ENCODE measurements at regions not wholly inside any gene's neighbourhood (a gene's known extent, or its start where the extent isn't known, plus 50 kb on each side); places are given as distances from the start of the nearest gene placed in this dataset.

DNA sequence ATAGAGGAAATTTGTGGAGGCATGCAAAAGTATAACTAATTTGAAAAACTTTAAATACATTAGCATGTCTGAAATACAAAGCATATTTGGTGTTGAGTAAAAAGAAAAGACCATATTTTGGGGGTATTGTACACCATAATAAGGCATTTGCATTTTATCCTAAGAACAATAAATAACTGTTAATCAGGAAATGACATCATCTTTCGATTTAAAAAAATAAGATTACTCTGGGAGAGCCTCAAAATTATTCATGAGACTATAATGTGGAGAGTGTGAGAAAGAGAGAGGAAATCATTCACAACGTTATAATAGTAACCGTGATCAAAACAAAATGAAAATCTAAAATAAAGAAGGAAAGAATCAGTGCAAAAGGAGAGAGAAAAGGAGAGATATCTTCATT is 712.3 kb upstream of the POT1 start:
- TF ChIP-seq, protein P1, sequence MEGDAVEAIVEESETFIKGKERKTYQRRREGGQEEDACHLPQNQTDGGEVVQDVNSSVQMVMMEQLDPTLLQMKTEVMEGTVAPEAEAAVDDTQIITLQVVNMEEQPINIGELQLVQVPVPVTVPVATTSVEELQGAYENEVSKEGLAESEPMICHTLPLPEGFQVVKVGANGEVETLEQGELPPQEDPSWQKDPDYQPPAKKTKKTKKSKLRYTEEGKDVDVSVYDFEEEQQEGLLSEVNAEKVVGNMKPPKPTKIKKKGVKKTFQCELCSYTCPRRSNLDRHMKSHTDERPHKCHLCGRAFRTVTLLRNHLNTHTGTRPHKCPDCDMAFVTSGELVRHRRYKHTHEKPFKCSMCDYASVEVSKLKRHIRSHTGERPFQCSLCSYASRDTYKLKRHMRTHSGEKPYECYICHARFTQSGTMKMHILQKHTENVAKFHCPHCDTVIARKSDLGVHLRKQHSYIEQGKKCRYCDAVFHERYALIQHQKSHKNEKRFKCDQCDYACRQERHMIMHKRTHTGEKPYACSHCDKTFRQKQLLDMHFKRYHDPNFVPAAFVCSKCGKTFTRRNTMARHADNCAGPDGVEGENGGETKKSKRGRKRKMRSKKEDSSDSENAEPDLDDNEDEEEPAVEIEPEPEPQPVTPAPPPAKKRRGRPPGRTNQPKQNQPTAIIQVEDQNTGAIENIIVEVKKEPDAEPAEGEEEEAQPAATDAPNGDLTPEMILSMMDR (IDR thresholded peaks at IDR 0.05; ENCODE audit: extremely low read depth, insufficient read depth, missing control alignments): no peak
- in situ Hi-C loops (cut with MboI; ENCODE audit: low pct_unique_long_range_greater_than_20kb, low sequenced_read_pairs, unreplicated experiment): no loop called here

DNA sequence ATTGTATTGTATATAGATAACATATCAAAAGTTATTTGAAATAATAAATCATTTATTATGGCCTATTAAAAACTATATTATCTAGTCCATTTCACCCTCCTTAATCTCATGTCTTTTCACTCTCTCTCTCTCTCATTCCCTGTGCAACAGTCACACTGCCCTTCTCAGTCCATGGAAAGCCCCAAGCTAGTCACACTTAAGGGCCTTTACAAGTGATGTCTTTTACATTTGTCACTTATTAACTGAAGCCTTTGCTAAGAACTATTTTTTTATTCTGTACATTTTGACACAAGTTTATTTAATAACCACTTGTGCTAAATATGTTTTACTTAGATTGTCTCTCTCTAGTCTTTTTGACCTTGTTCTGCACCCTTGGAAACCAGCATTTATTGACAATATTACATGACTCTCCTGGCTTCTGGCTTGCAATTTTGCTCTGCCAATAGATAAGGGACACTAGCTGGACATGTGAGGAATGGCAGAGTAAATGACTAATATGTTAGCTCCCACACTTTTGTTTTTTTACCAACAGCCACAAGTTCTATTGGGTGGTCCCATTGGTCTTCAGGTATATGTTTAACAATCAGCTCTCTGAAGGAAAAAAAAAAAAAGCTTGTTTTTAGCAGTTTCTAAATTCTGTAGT is 706.8 kb upstream of the POT1 start:
- no peak for DNase-seq (ENCODE audit: low spot score)
- TF ChIP-seq, protein P1 (IDR thresholded peaks at IDR 0.05; ENCODE audit: extremely low read depth, insufficient read depth, missing control alignments): no peak
- in situ Hi-C loops (cut with MboI; ENCODE audit: low pct_unique_long_range_greater_than_20kb, low sequenced_read_pairs, unreplicated experiment): no loop called here

More for the DNA sequence above, 712.3 kb upstream of the POT1 start:
- DNase-seq (ENCODE audit: low spot score): no peak

DNA sequence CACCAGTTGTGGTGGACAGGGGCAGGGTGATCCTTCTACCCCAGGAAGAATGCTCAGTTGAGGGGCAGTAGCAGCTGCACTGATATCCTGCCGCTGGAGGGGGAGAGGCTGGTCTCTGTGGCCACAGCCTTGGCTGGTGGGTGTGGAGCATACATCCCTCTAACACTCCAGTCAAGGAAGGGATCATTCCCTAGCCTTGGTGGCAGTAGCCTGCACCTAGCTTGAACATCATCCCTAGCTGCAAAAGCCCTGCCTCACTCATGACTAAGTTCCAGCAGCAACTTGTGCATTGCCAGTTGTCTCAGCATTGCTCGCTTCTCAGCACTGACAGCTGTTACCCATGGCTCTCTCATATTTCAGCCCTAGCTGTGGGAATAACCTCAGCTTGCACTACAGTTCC is 688.9 kb upstream of the POT1 start:
- TF ChIP-seq, protein P1 (IDR thresholded peaks at IDR 0.05; ENCODE audit: extremely low read depth, insufficient read depth, missing control alignments): no peak
- no peak for DNase-seq (ENCODE audit: low spot score)
- in situ Hi-C loops (cut with MboI; ENCODE audit: low pct_unique_long_range_greater_than_20kb, low sequenced_read_pairs, unreplicated experiment): no loop called here

DNA sequence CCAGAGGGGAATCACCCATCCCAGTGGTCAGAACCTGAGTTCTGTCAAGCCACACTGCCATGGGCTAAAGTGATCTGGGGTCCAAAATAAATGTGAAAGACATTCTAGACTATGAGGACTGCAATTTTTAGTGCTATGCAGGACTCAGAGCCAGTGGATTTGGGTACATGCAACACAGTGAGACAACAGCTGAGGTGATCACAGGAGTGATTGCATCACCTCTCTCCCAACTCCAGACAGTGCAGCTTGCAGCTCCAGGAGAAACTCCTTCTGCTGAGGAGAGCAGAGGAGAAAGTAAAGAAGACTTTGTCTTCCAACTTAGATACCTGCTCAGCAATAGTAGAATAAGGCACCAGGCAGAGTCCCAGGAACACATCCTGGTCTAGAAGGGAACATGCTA is 682.0 kb upstream of the POT1 start:
- DNase-seq (ENCODE audit: low spot score): no peak
- TF ChIP-seq, protein P1 (IDR thresholded peaks at IDR 0.05; ENCODE audit: extremely low read depth, insufficient read depth, missing control alignments): no peak
- in situ Hi-C loops (cut with MboI; ENCODE audit: low pct_unique_long_range_greater_than_20kb, low sequenced_read_pairs, unreplicated experiment): no loop called here

DNA sequence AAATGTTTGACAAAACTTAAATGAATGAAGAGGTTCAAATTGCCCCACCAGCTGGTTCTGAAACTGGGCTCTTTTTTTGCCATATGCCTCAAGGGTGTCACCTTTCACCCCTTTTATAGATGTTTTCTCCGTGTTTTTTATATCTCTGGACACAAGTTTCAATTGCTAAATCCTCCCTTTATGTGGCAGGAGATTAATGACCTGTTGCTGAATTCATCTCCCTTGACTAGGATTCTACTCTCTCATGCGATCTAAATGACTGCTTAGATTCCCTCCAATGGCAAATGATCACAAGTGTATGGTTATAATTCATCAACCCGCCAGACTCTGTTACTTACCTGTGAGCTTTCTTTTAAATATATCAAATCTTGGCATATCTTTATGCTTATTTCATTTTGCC is 677.0 kb upstream of the POT1 start:
- TF ChIP-seq, protein P1 (IDR thresholded peaks at IDR 0.05; ENCODE audit: extremely low read depth, insufficient read depth, missing control alignments): no peak
- in situ Hi-C loops (cut with MboI; ENCODE audit: low pct_unique_long_range_greater_than_20kb, low sequenced_read_pairs, unreplicated experiment): no loop called here
- DNase-seq (ENCODE audit: low spot score): no peak

DNA sequence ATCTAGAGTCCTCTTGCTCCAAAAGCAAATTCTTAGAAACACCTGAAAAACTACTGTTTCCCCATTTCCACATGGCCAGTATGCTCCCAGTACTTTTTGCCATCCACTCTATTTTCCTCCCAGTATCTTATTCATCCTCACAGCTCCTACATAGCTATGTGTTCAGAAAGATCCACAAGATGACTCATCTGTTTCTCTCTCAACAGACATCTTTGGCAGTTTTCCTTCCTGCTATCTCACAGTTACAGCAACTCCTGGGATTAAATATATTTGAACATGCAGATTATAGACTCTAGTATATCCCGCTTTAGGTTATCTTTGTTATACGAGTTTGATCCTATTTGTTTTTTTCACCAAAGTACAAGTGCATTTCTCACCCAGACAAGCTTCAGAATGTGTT is 675.6 kb upstream of the POT1 start:
- no peak for DNase-seq (ENCODE audit: low spot score)
- in situ Hi-C loops (cut with MboI; ENCODE audit: low pct_unique_long_range_greater_than_20kb, low sequenced_read_pairs, unreplicated experiment): no loop called here
- TF ChIP-seq, protein P1 (IDR thresholded peaks at IDR 0.05; ENCODE audit: extremely low read depth, insufficient read depth, missing control alignments): no peak
